Right lung (tissue), 2 donors: ENCODE measurements at regions not wholly inside any gene's neighbourhood (a gene's known extent, or its start where the extent isn't known, plus 50 kb on each side); places are given as distances from the start of the nearest gene placed in this dataset.
"Not testable (repeated sequence)": the region's sequence is repeated elsewhere in the genome, so short reads cannot be mapped to it uniquely, and the experiment has no call there.

Experiments used
- DNase-seq, 2 donors: peaks; one replicate each; pipeline ENCODE4 v3.0.0-alpha.2; 2013

- no peak for DNase-seq
These were observed 120.6 kb downstream of the TMEM167A start for GRCh38 chr5:82956600-82956999.

GRCh38 chr5:82952326-82952725 lies 124.9 kb downstream of the TMEM167A start:
- DNase-seq: no peak

- DNase-seq: not testable (repeated sequence)
These were observed 132.9 kb downstream of the TMEM167A start for GRCh38 chr5:82944267-82944666.

GRCh38 chr5:82942083-82942881 lies 134.9 kb downstream of the TMEM167A start:
- DNase-seq: no peak

GRCh38 chr5:82938901-82939725 lies 138.1 kb downstream of the TMEM167A start:
- DNase-seq: no peak

- not testable (repeated sequence) for DNase-seq
These were observed 144.5 kb downstream of the TMEM167A start for GRCh38 chr5:82932473-82933220.

GRCh38 chr5:82931110-82931509 lies 146.1 kb downstream of the TMEM167A start:
- no peak for DNase-seq

- no peak for DNase-seq
These were observed 152.2 kb downstream of the TMEM167A start for GRCh38 chr5:82925061-82925411.

GRCh38 chr5:82924226-82925060 lies 152.8 kb downstream of the TMEM167A start:
- DNase-seq: peak; percentile 13 to 14

- peak in 1 of 2 donors; percentile 25 for DNase-seq
These were observed 155.0 kb downstream of the TMEM167A start for GRCh38 chr5:82922086-82922734.

- DNase-seq: no peak
These were observed 158.7 kb downstream of the TMEM167A start for GRCh38 chr5:82918311-82919031.

- no peak for DNase-seq
These were observed 159.6 kb downstream of the TMEM167A start for GRCh38 chr5:82917584-82917983.

GRCh38 chr5:82913971-82914370 lies 163.2 kb downstream of the TMEM167A start:
- DNase-seq: no peak

GRCh38 chr5:82912462-82912861 lies 164.7 kb downstream of the TMEM167A start:
- no peak for DNase-seq

GRCh38 chr5:82911910-82912309 lies 165.3 kb downstream of the TMEM167A start:
- no peak for DNase-seq

- DNase-seq: no peak
These were observed 166.3 kb downstream of the TMEM167A start for GRCh38 chr5:82910905-82911304.

GRCh38 chr5:82910491-82910890 lies 166.7 kb downstream of the TMEM167A start:
- DNase-seq: no peak

- no peak for DNase-seq
These were observed 167.4 kb downstream of the TMEM167A start for GRCh38 chr5:82909771-82910170.

GRCh38 chr5:82905986-82906385 lies 171.2 kb downstream of the TMEM167A start:
- DNase-seq: no peak

- DNase-seq: no peak
These were observed 175.8 kb downstream of the TMEM167A start for GRCh38 chr5:82901281-82901888.
